Esophagus squamous epithelium (tissue), 5 donors: ENCODE measurements at regions not wholly inside any gene's neighbourhood (a gene's known extent, or its start where the extent isn't known, plus 50 kb on each side); places are given as distances from the start of the nearest gene placed in this dataset.
A peak's percentile ranks its signal among the peaks of the same experiment; 100 is the strongest.

Experiments used
- DNase-seq: peaks from one replicate; lab custom pipeline; 2025; lab: John Stamatoyannopoulos, UW
- H3K27ac ChIP-seq, 4 donors: fragments of 200-600 bp; sonication (generic); one replicate each; pipeline ENCODE4 v1.5.1; 2016 to 2019; ENCODE audit warnings: mild to moderate bottlenecking in 1 of 4
- H3K27me3 ChIP-seq, 4 donors: fragments of 200-600 bp; sonication (generic); 1 replicate in 3 of 4; 2 replicates in 1 of 4; pipeline versions ENCODE4 v1.5.1 to v1.6.0; 2017 to 2021; ENCODE audit warnings: antibody characterized with exemption in 1 of 4
- H3K36me3 ChIP-seq, 3 donors: fragments of 200-600 bp; sonication (generic); one replicate each; pipeline ENCODE4 v1.5.1; 2016 to 2019
- H3K4me1 ChIP-seq, 3 donors: fragments of 200-600 bp; sonication (generic); one replicate each; pipeline ENCODE4 v1.5.1; 2017 to 2019
- H3K4me3 ChIP-seq, 4 donors: fragments of 200-600 bp; sonication (generic); 1 replicate in 3 of 4; 2 replicates in 1 of 4; pipeline ENCODE4 v1.5.1; 2016 to 2019; ENCODE audit warnings: mild to moderate bottlenecking in 2 of 4, moderate library complexity in 1 of 4
- H3K9me3 ChIP-seq, 3 donors: fragments of 200-600 bp; sonication (generic); one replicate each; pipeline ENCODE4 v1.5.1; 2016 to 2019
- POLR2A ChIP-seq, 4 donors: fragments of 450-650 bp; IDR thresholded peaks; one replicate each; pipeline ENCODE4 v1.6.1; 2017; ENCODE audit warnings: antibody characterized with exemption in 4 of 4, mild to moderate bottlenecking in 4 of 4, moderate library complexity in 3 of 4
- WGBS, 2 donors: methylation state at CpG; one replicate each; pipeline ENCODE4 v1.1.5; 2018; 5-methylcytosine and 5-hydroxymethylcytosine counted together
- intact Hi-C: fragments of 100-400 bp; cut with DNase I; formaldehyde crosslinking; loops from one replicate; pipeline ENCODE4 v1.15.0; 2022
- TF ChIP-seq, protein P1 (sequence below), 6 experiments: fragments of 450-650 bp in 4 of 6; fragments of 200-600 bp in 2 of 6; sonication (generic) in 2 of 6; IDR thresholded peaks; one replicate each; pipeline ENCODE4 v1.5.1; 2016 to 2019; ENCODE audit warnings: antibody characterized with exemption in 6 of 6, mild to moderate bottlenecking in 4 of 6, moderate library complexity in 4 of 6
- donor health status: DM: yes; HTN: yes; CAD: no.

- no peaks in the 10 kb centered on the region for H3K27me3 ChIP-seq
- DNase-seq = no peak
- H3K4me1 ChIP-seq = peaks cover 0 to 30% (median 5%) of the 10 kb centered on the region in 3 donors
- H3K27ac ChIP-seq = peak overlapping the region in 3 of 4 donors; percentile 6 to 39 (median 38)
- no peak for TF ChIP-seq POLR2A (IDR thresholded peaks at IDR 0.05)
- TF ChIP-seq, protein P1, sequence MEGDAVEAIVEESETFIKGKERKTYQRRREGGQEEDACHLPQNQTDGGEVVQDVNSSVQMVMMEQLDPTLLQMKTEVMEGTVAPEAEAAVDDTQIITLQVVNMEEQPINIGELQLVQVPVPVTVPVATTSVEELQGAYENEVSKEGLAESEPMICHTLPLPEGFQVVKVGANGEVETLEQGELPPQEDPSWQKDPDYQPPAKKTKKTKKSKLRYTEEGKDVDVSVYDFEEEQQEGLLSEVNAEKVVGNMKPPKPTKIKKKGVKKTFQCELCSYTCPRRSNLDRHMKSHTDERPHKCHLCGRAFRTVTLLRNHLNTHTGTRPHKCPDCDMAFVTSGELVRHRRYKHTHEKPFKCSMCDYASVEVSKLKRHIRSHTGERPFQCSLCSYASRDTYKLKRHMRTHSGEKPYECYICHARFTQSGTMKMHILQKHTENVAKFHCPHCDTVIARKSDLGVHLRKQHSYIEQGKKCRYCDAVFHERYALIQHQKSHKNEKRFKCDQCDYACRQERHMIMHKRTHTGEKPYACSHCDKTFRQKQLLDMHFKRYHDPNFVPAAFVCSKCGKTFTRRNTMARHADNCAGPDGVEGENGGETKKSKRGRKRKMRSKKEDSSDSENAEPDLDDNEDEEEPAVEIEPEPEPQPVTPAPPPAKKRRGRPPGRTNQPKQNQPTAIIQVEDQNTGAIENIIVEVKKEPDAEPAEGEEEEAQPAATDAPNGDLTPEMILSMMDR (IDR thresholded peaks at IDR 0.05) = no peak
- H3K9me3 ChIP-seq = no peaks in the 10 kb centered on the region
- H3K4me3 ChIP-seq = no peak overlapping the region
- no peaks in the 10 kb centered on the region for H3K36me3 ChIP-seq
- intact Hi-C loops = no loop called here
- WGBS, 2 donors = 11 to 45% methylated on average over 2 of the region's 2 CpGs
These were observed 59.2 kb upstream of the SSX2IP start for GRCh38 chr1:84749427-84749826.

DNA sequence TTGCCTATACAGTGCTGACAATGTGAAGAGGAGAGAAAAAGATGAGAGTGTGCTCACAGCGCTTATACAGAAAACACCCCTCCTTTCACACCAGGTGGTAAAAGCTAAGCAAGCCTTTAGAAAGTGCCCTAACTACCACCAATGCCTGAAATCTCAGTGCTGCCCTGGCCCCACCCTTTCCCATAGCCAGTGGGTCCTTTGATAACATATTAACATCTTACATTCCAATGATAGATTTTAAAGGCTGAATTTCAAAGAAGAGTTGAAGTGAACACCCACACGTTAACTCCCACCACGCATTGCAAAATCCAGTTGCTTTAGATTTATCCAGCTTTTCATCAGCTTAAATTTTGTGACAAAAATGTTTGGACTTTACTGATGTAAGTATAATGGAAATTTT, 58.1 kb upstream of the SSX2IP start:
- DNase-seq = no peak
- intact Hi-C loops = no loop called here
- TF ChIP-seq, protein P1 (IDR thresholded peaks at IDR 0.05) = no peak
- no peak for TF ChIP-seq POLR2A (IDR thresholded peaks at IDR 0.05)
- Histone ChIP-seq H3K9me3 (no peaks in the 10 kb centered on the region), H3K27ac (no peak overlapping the region), H3K36me3 (no peaks in the 10 kb centered on the region), H3K27me3 (no peaks in the 10 kb centered on the region), H3K4me1 (peaks cover 0 to 26% (median 5%) of the 10 kb centered on the region in 3 donors), H3K4me3 (no peak overlapping the region)
- 74 to 100% methylated on average over 3 of the region's 3 CpGs for WGBS, 2 donors

GRCh38 chr1:84745857-84746256, 55.6 kb upstream of the SSX2IP start:
- Histone ChIP-seq H3K9me3 (no peaks in the 10 kb centered on the region), H3K27ac (no peak overlapping the region), H3K36me3 (no peaks in the 10 kb centered on the region), H3K27me3 (no peaks in the 10 kb centered on the region), H3K4me1 (peaks cover 0 to 22% (median 5%) of the 10 kb centered on the region in 3 donors), H3K4me3 (no peak overlapping the region)
- no peak for DNase-seq
- 96 to 98% methylated on average over 2 of the region's 2 CpGs for WGBS, 2 donors
- TF ChIP-seq, protein P1 (IDR thresholded peaks at IDR 0.05) = no peak
- TF ChIP-seq POLR2A (IDR thresholded peaks at IDR 0.05) = no peak
- intact Hi-C loops = no loop called here

DNA sequence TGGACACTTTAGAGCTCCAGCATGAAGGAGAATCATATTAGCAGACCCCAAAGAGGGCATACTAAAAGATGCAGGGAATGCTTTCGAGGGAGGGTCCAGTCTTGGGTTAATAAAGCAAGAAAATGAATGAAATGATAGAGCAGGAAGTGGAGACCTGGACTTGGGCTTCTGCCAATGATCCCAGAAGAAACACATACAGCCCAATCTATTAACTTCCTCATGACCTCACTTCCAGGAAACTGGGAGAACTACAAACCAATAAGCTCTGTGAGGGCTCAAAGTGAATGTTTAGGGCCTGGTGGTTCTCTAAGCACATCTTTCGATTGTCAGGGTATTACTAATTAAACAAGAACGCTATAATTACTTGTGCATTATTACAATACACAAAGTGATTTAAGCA, 53.6 kb upstream of the SSX2IP start:
- no peak for DNase-seq

DNA sequence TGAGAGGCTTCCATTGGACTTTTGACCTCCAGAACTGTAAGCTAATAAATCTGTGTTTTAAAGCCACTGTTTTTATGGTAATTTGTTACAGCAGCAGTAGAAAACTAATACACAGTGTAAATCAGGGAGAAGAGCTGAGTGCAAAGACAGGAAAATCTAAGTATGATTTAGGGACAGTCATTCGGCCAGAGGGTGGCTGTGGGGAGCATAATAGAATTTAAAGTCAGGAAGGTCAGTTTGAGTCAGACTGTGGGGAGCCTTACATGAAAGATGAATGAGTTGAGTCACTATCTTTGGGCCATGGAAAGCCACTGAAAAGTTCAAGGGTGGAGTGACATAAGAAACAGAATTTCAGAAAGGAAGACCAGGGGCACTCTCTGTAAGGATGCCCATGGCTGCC, 52.4 kb upstream of the SSX2IP start:
- no peak for DNase-seq
- intact Hi-C loops = no loop called here
- TF ChIP-seq, protein P1 (IDR thresholded peaks at IDR 0.05) = no peak
- TF ChIP-seq POLR2A (IDR thresholded peaks at IDR 0.05) = no peak
- Histone ChIP-seq H3K36me3 (no peaks in the 10 kb centered on the region), H3K4me3 (no peak overlapping the region), H3K4me1 (no peaks in the 10 kb centered on the region), H3K27ac (no peak overlapping the region), H3K9me3 (no peaks in the 10 kb centered on the region), H3K27me3 (no peaks in the 10 kb centered on the region)
- 68 to 73% methylated on average over 1 of the region's 1 CpG for WGBS, 2 donors

More for the DNA sequence above, 53.6 kb upstream of the SSX2IP start:
- intact Hi-C loops = no loop called here
- Histone ChIP-seq H3K9me3 (no peaks in the 10 kb centered on the region), H3K27ac (no peak overlapping the region), H3K4me1 (peaks cover 0 to 3% (median 0%) of the 10 kb centered on the region in 3 donors), H3K36me3 (no peaks in the 10 kb centered on the region), H3K4me3 (no peak overlapping the region), H3K27me3 (no peaks in the 10 kb centered on the region)
- TF ChIP-seq POLR2A (IDR thresholded peaks at IDR 0.05) = no peak
- TF ChIP-seq, protein P1 (IDR thresholded peaks at IDR 0.05) = no peak
- WGBS, 2 donors = 78 to 80% methylated on average over 3 of the region's 3 CpGs
